SK-N-SH (cell line): ENCODE measurements at regions not wholly inside any gene's neighbourhood (a gene's known extent, or its start where the extent isn't known, plus 50 kb on each side); places are given as distances from the start of the nearest gene placed in this dataset.

ENCODE experiments used
- CTCF ChIA-PET: fragments of 300-600, 350-600 bp; formaldehyde crosslinking; extraction: SDS; loops from one replicate; lab custom pipeline; 2021; lab: Yijun Ruan, JAX
- POLR2A ChIA-PET: fragments of 350-600 bp; sonication (Branson Sonifier 250); formaldehyde crosslinking; extraction: SDS; loops from one replicate; lab custom pipeline; 2020; ENCODE audit warnings: antibody characterized with exemption, inconsistent platforms; lab: Yijun Ruan, JAX
- DNase-seq: peaks from one replicate; pipeline ENCODE4 v3.0.0; 2012
- H2AFZ ChIP-seq: fragments of 200-600 bp; sonication (generic); 2 replicates; pipeline ENCODE4 v1.8.1; 2016; ENCODE audit warnings: antibody characterized with exemption, mild to moderate bottlenecking, low read depth
- H3F3A ChIP-seq: fragments of 200-600 bp; sonication (generic); replicated peaks from 2 replicates; pipeline ENCODE3; 2016; ENCODE audit warnings: antibody characterized with exemption, mild to moderate bottlenecking; ENCODE audit not compliant: insufficient read depth
- H3K27ac ChIP-seq, 2 experiments: fragments of 200-500 bp in 1 of 2; fragments of 200-600 bp in 1 of 2; sonication (Bioruptor generic) in 1 of 2; sonication (generic), shearing (Covaris generic) in 1 of 2; 2 replicates each; pipeline versions ENCODE4 v1.5.1 to v1.6.1; 2014 to 2016; ENCODE audit warnings: low read depth in 2 of 2, inconsistent platforms in 1 of 2, low read length in 1 of 2, mild to moderate bottlenecking in 1 of 2, mixed read lengths in 1 of 2
- H3K27me3 ChIP-seq: fragments of 200-600 bp; sonication (generic), shearing (Covaris generic); 2 replicates; pipeline ENCODE4 v1.6.1; 2016; ENCODE audit warnings: mixed run types; ENCODE audit not compliant: insufficient read depth
- H3K36me3 ChIP-seq, 2 experiments: fragments of 200-500 bp in 1 of 2; fragments of 200-600 bp in 1 of 2; sonication (Bioruptor generic) in 1 of 2; sonication (generic) in 1 of 2; replicated peaks in 1 of 2; 2 replicates each; pipeline versions ENCODE3 to v1.5.1; 2014 to 2016; ENCODE audit warnings: low read length in 1 of 2, mild to moderate bottlenecking in 1 of 2; ENCODE audit not compliant: insufficient read depth in 2 of 2, control insufficient read depth in 1 of 2
- H3K4me1 ChIP-seq, 2 experiments: fragments of 200-500 bp in 1 of 2; fragments of 200-600 bp in 1 of 2; sonication (Bioruptor generic) in 1 of 2; sonication (generic), shearing (Covaris generic) in 1 of 2; 2 replicates each; pipeline versions ENCODE4 v1.5.1 to v1.6.1; 2014 to 2016; ENCODE audit warnings: low read depth in 1 of 2, low read length in 1 of 2, mixed run types in 1 of 2; ENCODE audit not compliant: insufficient read depth in 2 of 2, control insufficient read depth in 1 of 2
- H3K4me2 ChIP-seq: fragments of 200-600 bp; sonication (generic), shearing (Covaris generic); 2 replicates; pipeline ENCODE4 v1.6.1; 2017; ENCODE audit warnings: mixed run types
- H3K4me3 ChIP-seq, 2 experiments: fragments of 200-500 bp in 1 of 2; fragments of 200-600 bp in 1 of 2; sonication (Bioruptor generic) in 1 of 2; sonication (generic), shearing (Covaris generic) in 1 of 2; 2 replicates each; pipeline versions ENCODE4 v1.5.1 to v1.8.1; 2014 to 2016; ENCODE audit warnings: low read depth in 2 of 2, inconsistent platforms in 1 of 2, low read length in 1 of 2, mild to moderate bottlenecking in 1 of 2, mixed read lengths in 1 of 2, moderate library complexity in 1 of 2
- H3K79me2 ChIP-seq: fragments of 200-600 bp; sonication (generic); 2 replicates; pipeline ENCODE4 v1.8.1; 2017; ENCODE audit warnings: mild to moderate bottlenecking; ENCODE audit not compliant: insufficient read depth
- H3K9ac ChIP-seq: fragments of 200-600 bp; sonication (generic); 2 replicates; pipeline ENCODE4 v1.6.1; 2017; ENCODE audit warnings: mixed run types
- H3K9me2 ChIP-seq: fragments of 200-600 bp; sonication (generic); 2 replicates; pipeline ENCODE4 v1.6.1; 2017; ENCODE audit warnings: mixed run types
- H3K9me3 ChIP-seq: fragments of 200-600 bp; sonication (generic); 2 replicates; pipeline ENCODE4 v1.6.1; 2017; ENCODE audit warnings: mixed run types, mild to moderate bottlenecking, moderate library complexity
- H4K20me1 ChIP-seq: fragments of 200-600 bp; sonication (generic); 2 replicates; pipeline ENCODE4 v1.6.1; 2017; ENCODE audit warnings: mild to moderate bottlenecking, mixed run types; ENCODE audit not compliant: insufficient read depth
- CTCF ChIP-seq: fragments of 200-600 bp; sonication (generic); IDR thresholded peaks from 2 replicates; pipeline ENCODE4 v1.6.1; 2017; ENCODE audit warnings: antibody characterized with exemption, mild to moderate bottlenecking, moderate library complexity
- EP300 ChIP-seq, 2 experiments: IDR thresholded peaks; 2 replicates each; pipeline versions ENCODE4 v1.4.0 to v1.6.1; 2012; ENCODE audit warnings: borderline replicate concordance in 1 of 2, low read depth in 1 of 2, low read length in 1 of 2
- FOXJ3 ChIP-seq: sonication (generic); formaldehyde crosslinking; IDR thresholded peaks from 2 replicates; pipeline ENCODE4 v1.5.1; 2020; ENCODE audit warnings: mild to moderate bottlenecking, missing genetic modification reagents
- GATA2 ChIP-seq: sonication (generic); formaldehyde crosslinking; IDR thresholded peaks from 2 replicates; pipeline ENCODE4 v1.5.0; 2020; ENCODE audit warnings: mild to moderate bottlenecking, missing genetic modification reagents
- JUND ChIP-seq: IDR thresholded peaks from 2 replicates; pipeline ENCODE4 v1.4.0; 2012
- MAX ChIP-seq: IDR thresholded peaks from 2 replicates; pipeline ENCODE4 v1.4.0; 2012; ENCODE audit warnings: low read depth
- NFIC ChIP-seq: IDR thresholded peaks from 2 replicates; pipeline ENCODE4 v1.4.0; 2012; ENCODE audit warnings: borderline replicate concordance
- POLR2AphosphoS5 ChIP-seq: IDR thresholded peaks from 2 replicates; pipeline ENCODE4 v1.6.1; 2012; ENCODE audit warnings: low read depth, low read length
- RCOR1 ChIP-seq: fragments of 150-350 bp; IDR thresholded peaks from 2 replicates; pipeline ENCODE4 v1.6.1; 2017; ENCODE audit warnings: antibody characterized with exemption, low read length
- RFX5 ChIP-seq: IDR thresholded peaks from 2 replicates; pipeline ENCODE4 v1.6.1; 2012; ENCODE audit warnings: mild to moderate bottlenecking, improper control_type of control experiment, low read length
- SMC3 ChIP-seq: IDR thresholded peaks from 2 replicates; pipeline ENCODE4 v1.6.1; 2012; ENCODE audit warnings: low read depth, low read length, improper control_type of control experiment
- TAF1 ChIP-seq: IDR thresholded peaks from 2 replicates; pipeline ENCODE4 v1.6.1; 2012; ENCODE audit warnings: low read depth, mild to moderate bottlenecking, low read length, moderate library complexity, borderline replicate concordance
- TCF12 ChIP-seq: IDR thresholded peaks from 2 replicates; pipeline ENCODE4 v1.4.0; 2012
- USF2 ChIP-seq: fragments of 150-350 bp; IDR thresholded peaks from 2 replicates; pipeline ENCODE4 v1.6.1; 2017; ENCODE audit warnings: antibody characterized with exemption, low read length, low read depth, borderline replicate concordance
- WGBS: methylation state at CpG from one replicate; pipeline ENCODE4 v1.1.6; 2017; ENCODE audit warnings: low lambda C conversion rate; 5-methylcytosine and 5-hydroxymethylcytosine counted together

DNA sequence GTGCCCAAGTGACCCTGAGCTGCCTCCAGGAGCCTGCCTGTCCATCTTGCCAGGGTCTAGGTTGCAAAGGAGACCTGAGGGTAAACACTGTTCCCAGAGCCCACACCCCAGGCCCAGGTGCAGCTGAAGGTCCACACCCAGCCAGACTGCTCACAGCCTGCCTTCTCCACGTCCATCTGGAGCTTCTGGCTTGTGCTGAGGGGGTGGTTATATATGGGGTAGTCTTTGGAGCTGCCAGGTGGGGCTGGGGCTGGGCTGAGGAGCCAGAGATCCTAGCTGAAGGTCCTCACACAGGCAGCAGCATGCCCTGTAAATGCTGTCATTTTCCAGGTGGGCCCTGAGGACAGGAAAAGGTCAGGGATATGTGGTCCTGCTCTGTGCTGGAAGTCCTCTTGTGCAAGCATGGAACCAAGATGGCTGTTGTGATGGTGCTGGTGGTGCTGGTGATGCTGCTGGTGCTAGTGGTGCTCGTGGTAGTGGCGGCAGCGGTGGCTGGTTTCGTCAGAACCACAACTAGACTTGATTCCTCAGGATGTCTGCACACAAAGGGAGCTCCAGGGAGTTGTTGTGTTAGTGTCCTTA is 182.7 kb downstream of the MATN1 start:
- CTCF ChIA-PET, result no interaction called here
- Histone ChIP-seq H3K9me2 (no peaks in the 10 kb centered on the region), H3K79me2 (no peaks in the 10 kb centered on the region), H3K9ac (no peak overlapping the region), H3K4me3 (no peak overlapping the region), H3K27me3 (no peaks in the 10 kb centered on the region), H3K4me1 (no peaks in the 10 kb centered on the region), H3F3A (no peaks in the 10 kb centered on the region), H3K36me3 (no peaks in the 10 kb centered on the region), H3K27ac (no peak overlapping the region), H3K4me2 (no peak overlapping the region), H3K9me3 (no peaks in the 10 kb centered on the region), H2AFZ (no peak overlapping the region), H4K20me1 (no peaks in the 10 kb centered on the region)
- TF ChIP-seq GATA2 (CRISPR knock-in tag) (no peak), RCOR1 (no peak), SMC3 (no peak), POLR2AphosphoS5 (no peak), RFX5 (no peak), FOXJ3 (CRISPR knock-in tag) (no peak), TCF12 (no peak), MAX (no peak), EP300 (IDR thresholded peaks at IDR 0.05; ENCODE audit: borderline replicate concordance in 1 of 2, low read depth in 1 of 2, low read length in 1 of 2) (no peak)
- POLR2A ChIA-PET, result no interaction called here
- WGBS, result 10% methylated on average over 4 of the region's 5 CpGs
- DNase-seq, result no peak

DNA sequence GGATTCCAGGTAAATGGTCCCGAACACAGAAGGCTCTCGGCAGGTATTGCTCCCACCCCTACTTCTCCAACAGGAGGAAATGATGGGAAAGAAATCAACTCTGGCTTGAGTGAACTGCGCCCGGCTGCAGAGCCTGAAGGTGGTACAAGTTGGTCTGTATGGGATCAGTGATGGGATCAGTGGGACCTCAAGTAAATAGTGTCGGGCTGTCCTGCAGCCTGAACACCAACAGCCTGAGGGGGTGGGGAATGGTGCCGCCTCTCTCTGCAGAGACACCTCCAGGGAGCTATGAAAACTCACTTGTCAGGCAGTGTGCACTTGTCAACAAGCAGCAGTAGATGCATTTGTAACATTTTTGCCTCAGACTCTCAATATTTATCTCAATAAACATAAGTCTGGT is 183.5 kb downstream of the MATN1 start:
- Histone ChIP-seq H3K9me3 (no peaks in the 10 kb centered on the region), H4K20me1 (no peaks in the 10 kb centered on the region), H3K4me1 (no peaks in the 10 kb centered on the region), H3K79me2 (no peaks in the 10 kb centered on the region), H3K4me3 (no peak overlapping the region), H3F3A (no peaks in the 10 kb centered on the region), H3K36me3 (no peaks in the 10 kb centered on the region), H3K4me2 (no peak overlapping the region), H3K9me2 (no peaks in the 10 kb centered on the region), H3K27ac (no peak overlapping the region), H2AFZ (no peak overlapping the region), H3K27me3 (no peaks in the 10 kb centered on the region), H3K9ac (no peak overlapping the region)
- POLR2A ChIA-PET, result no interaction called here
- TF ChIP-seq NFIC, result no peak
- TF ChIP-seq TAF1, result no peak
- no peak for TF ChIP-seq JUND
- no peak for TF ChIP-seq CTCF
- TF ChIP-seq FOXJ3 (CRISPR knock-in tag), result no peak
- no peak for TF ChIP-seq EP300 (IDR thresholded peaks at IDR 0.05; ENCODE audit: borderline replicate concordance in 1 of 2, low read depth in 1 of 2, low read length in 1 of 2)
- TF ChIP-seq USF2, result no peak
- WGBS, result 29% methylated on average over 5 of the region's 6 CpGs
- DNase-seq, result no peak
- CTCF ChIA-PET, result no interaction called here
